ENCODE measurements at regions not wholly inside any gene's neighbourhood (a gene's known extent, or its start where the extent isn't known, plus 50 kb on each side); places are given as distances from the start of the nearest gene placed in this dataset.

DNA sequence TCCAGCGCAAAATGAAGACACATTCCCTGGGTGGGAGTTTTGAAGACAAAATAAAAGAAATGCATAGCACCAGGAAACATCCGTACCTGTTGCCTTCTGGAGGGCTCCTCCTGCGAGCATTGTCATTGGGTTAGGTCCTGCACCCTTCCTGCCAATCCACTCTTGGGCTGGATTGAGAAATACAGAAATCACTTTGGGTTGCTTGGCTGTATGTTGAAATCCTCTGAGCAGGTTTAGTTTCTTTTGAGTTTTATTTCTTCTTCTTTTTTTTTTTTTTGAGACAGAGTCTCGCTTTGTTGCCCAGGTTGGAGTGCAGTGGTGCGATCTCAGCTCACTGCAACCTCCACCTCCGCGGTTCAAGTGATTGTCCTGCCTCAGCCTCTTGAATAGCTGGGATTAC, 67.6 kb downstream of the ARF6 start:
- no peaks in the 10 kb centered on the region for H3K27me3 Mint-ChIP-seq (ENCODE audit: low read depth)
- peaks cover 7% of the 10 kb centered on the region for H3K4me1 Mint-ChIP-seq
- POLR2A ChIA-PET, result no interaction called here
- ATAC-seq (no peak), DNase-seq (ENCODE audit: low spot score) (no peak)
- H3K27ac Mint-ChIP-seq, result no peak overlapping the region
- no peak overlapping the region for H3K4me3 Mint-ChIP-seq
- H3K9me3 Mint-ChIP-seq, result no peaks in the 10 kb centered on the region
- TF ChIP-seq SMAD3 (CRISPR knock-in tag; IDR thresholded peaks at IDR 0.05; ENCODE audit: borderline replicate concordance), result no peak
- TF ChIP-seq, protein P1, sequence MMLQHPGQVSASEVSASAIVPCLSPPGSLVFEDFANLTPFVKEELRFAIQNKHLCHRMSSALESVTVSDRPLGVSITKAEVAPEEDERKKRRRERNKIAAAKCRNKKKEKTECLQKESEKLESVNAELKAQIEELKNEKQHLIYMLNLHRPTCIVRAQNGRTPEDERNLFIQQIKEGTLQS (CRISPR knock-in tag; conservative IDR thresholded peaks at IDR 0.05), result no peak
- TF ChIP-seq FOXK1 (CRISPR knock-in tag; IDR thresholded peaks at IDR 0.05), result no peak
- no peak for TF ChIP-seq ZNF671 (CRISPR knock-in tag; IDR thresholded peaks at IDR 0.05)
- TF ChIP-seq, protein P2, sequence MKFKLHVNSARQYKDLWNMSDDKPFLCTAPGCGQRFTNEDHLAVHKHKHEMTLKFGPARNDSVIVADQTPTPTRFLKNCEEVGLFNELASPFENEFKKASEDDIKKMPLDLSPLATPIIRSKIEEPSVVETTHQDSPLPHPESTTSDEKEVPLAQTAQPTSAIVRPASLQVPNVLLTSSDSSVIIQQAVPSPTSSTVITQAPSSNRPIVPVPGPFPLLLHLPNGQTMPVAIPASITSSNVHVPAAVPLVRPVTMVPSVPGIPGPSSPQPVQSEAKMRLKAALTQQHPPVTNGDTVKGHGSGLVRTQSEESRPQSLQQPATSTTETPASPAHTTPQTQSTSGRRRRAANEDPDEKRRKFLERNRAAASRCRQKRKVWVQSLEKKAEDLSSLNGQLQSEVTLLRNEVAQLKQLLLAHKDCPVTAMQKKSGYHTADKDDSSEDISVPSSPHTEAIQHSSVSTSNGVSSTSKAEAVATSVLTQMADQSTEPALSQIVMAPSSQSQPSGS (CRISPR knock-in tag; IDR thresholded peaks at IDR 0.05; ENCODE audit: borderline replicate concordance, low read depth), result no peak
- no peak for TF ChIP-seq SP1 (CRISPR knock-in tag; conservative IDR thresholded peaks at IDR 0.05)
- no peak for TF ChIP-seq TEAD4 (CRISPR knock-in tag; IDR thresholded peaks at IDR 0.05)
- TF ChIP-seq RORB (CRISPR knock-in tag; IDR thresholded peaks at IDR 0.05), result no peak
- no peak for TF ChIP-seq ZNF219 (CRISPR knock-in tag; IDR thresholded peaks at IDR 0.05; ENCODE audit: borderline replicate concordance)
- no peak for TF ChIP-seq IRF2 (CRISPR knock-in tag; IDR thresholded peaks at IDR 0.05; ENCODE audit: borderline replicate concordance, low read depth)
- no peak for TF ChIP-seq CREB1 (CRISPR knock-in tag; IDR thresholded peaks at IDR 0.05)
- TF ChIP-seq ZNF263 (CRISPR knock-in tag; IDR thresholded peaks at IDR 0.05; ENCODE audit: low read depth), result no peak
- no peak for TF ChIP-seq NFYB (CRISPR knock-in tag; conservative IDR thresholded peaks at IDR 0.05; ENCODE audit: low read depth)
- H3K36me3 Mint-ChIP-seq, result no peaks in the 10 kb centered on the region
- CTCF ChIA-PET, result no interaction called here

DNA sequence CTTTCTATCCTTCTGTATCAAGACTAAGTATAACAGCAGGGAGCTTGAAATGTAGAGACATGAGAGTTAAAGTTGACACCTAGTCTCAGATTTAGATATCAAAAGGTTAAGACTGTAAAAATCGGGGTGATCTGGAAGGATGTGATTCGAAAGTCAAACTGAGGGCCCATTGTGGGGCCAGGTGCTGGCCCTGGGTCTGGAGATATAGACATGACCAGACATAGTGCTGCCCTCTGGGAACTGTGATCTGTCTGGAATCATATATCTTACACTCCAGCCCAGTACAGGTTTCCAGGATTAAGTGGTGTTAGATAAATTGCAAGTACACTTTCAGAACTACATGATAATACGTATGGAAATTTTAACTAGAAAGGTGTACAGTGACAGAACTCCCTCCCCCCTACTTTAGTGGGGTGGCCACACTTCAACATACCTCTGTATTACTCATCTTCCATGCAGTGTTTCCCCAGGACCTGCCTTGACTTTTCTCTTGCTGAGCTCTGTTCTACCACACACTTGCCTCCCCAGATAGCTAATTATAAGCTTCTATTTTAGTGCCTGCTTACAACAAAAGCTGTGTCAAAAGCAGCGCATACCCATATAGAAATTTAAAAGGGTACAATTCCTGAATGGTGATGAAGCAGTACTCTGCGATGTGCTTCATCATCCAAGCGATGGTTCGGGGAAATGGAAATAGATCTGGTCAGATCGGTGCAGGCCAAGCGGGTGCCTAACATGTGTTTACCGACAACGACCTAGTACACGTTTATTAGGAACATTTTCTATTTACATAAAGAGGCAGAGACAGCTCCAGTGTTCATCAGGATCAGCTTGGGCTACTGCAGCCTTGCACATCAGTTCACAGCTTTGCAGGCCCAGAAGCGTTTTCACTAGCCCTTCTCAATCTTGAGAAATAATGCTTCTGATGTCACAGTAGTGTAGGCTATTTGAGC, 68.7 kb downstream of the ARF6 start:
- ChIA-PET POLR2A (no interaction called here), CTCF (no interaction called here)
- H3K27ac Mint-ChIP-seq, result no peak overlapping the region
- TF ChIP-seq, protein P3, sequence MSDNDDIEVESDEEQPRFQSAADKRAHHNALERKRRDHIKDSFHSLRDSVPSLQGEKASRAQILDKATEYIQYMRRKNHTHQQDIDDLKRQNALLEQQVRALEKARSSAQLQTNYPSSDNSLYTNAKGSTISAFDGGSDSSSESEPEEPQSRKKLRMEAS (CRISPR knock-in tag; IDR thresholded peaks at IDR 0.05), result no peak
- TF ChIP-seq NFE2L1 (CRISPR knock-in tag; IDR thresholded peaks at IDR 0.05) (no peak), SMAD3 (CRISPR knock-in tag; IDR thresholded peaks at IDR 0.05; ENCODE audit: borderline replicate concordance) (no peak), SOX15 (CRISPR knock-in tag; IDR thresholded peaks at IDR 0.05) (no peak)
- TF ChIP-seq, protein P4, sequence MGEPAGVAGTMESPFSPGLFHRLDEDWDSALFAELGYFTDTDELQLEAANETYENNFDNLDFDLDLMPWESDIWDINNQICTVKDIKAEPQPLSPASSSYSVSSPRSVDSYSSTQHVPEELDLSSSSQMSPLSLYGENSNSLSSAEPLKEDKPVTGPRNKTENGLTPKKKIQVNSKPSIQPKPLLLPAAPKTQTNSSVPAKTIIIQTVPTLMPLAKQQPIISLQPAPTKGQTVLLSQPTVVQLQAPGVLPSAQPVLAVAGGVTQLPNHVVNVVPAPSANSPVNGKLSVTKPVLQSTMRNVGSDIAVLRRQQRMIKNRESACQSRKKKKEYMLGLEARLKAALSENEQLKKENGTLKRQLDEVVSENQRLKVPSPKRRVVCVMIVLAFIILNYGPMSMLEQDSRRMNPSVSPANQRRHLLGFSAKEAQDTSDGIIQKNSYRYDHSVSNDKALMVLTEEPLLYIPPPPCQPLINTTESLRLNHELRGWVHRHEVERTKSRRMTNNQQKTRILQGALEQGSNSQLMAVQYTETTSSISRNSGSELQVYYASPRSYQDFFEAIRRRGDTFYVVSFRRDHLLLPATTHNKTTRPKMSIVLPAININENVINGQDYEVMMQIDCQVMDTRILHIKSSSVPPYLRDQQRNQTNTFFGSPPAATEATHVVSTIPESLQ (CRISPR knock-in tag; IDR thresholded peaks at IDR 0.05), result no peak
- no peaks in the 10 kb centered on the region for H3K27me3 Mint-ChIP-seq (ENCODE audit: low read depth)
- H3K36me3 Mint-ChIP-seq, result no peaks in the 10 kb centered on the region
- ATAC-seq, result no peak
- no peak overlapping the region for H3K4me3 Mint-ChIP-seq
- no peak for DNase-seq (ENCODE audit: low spot score)
- no peaks in the 10 kb centered on the region for H3K9me3 Mint-ChIP-seq
- H3K4me1 Mint-ChIP-seq, result peaks cover 15% of the 10 kb centered on the region

DNA sequence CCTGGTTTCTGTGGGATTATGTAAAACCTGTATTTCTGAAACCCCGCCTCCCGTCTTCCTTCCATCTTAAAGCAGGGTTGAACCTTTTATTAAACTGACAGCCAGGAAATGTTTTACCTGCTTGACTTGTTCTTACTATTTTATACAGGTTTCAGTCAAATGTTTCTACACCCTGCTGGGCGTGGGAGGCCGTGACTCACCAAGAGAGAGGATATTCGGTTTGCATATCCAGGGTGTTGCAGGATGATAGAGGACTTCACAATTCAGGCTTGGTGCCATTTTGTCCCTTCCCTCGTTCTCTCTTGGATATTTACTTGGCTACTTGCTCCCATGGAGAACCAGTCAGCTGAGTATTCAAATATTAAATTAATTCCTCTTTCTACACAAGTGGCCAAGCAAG, 69.7 kb downstream of the ARF6 start:
- DNase-seq (ENCODE audit: low spot score), result no peak
- ChIA-PET CTCF (interaction anchor here (0.6 to 0.7 kb wide), 2 partner anchors 11 to 255 kb away, joined by 3 read pairs; no protein-coding TSS in a partner anchor), POLR2A (no interaction called here)
- TF ChIP-seq ZNF396 (CRISPR knock-in tag; IDR thresholded peaks at IDR 0.05; ENCODE audit: borderline replicate concordance), result no peak
- TF ChIP-seq, protein P1 (CRISPR knock-in tag; conservative IDR thresholded peaks at IDR 0.05), result no peak
- no peak for TF ChIP-seq ZNF121 (CRISPR knock-in tag; IDR thresholded peaks at IDR 0.05)
- TF ChIP-seq NFYB (CRISPR knock-in tag; conservative IDR thresholded peaks at IDR 0.05; ENCODE audit: low read depth), result no peak
- no peak for TF ChIP-seq FOXP4 (CRISPR knock-in tag; IDR thresholded peaks at IDR 0.05)
- TF ChIP-seq NR1H2 (CRISPR knock-in tag; IDR thresholded peaks at IDR 0.05), result no peak
- no peak for TF ChIP-seq ZNF317 (CRISPR knock-in tag; IDR thresholded peaks at IDR 0.05; ENCODE audit: borderline replicate concordance, low read depth)
- TF ChIP-seq SMAD4 (CRISPR knock-in tag; IDR thresholded peaks at IDR 0.05), result no peak
- ATAC-seq, result no peak
- no peaks in the 10 kb centered on the region for H3K36me3 Mint-ChIP-seq
- no peak overlapping the region for H3K27ac Mint-ChIP-seq
- H3K9me3 Mint-ChIP-seq, result peaks cover 4% of the 10 kb centered on the region; the same call in 1 of the 2 replicates
- H3K4me3 Mint-ChIP-seq, result no peak overlapping the region
- peaks cover 16% of the 10 kb centered on the region for H3K4me1 Mint-ChIP-seq
- no peaks in the 10 kb centered on the region for H3K27me3 Mint-ChIP-seq (ENCODE audit: low read depth)
